ENCODE measurements at regions not wholly inside any gene's neighbourhood (a gene's known extent, or its start where the extent isn't known, plus 50 kb on each side); places are given as distances from the start of the nearest gene placed in this dataset.
A peak's percentile ranks its signal among the peaks of the same experiment; 100 is the strongest.
"Not testable (repeated sequence)": the region's sequence is repeated elsewhere in the genome, so short reads cannot be mapped to it uniquely, and the experiment has no call there.

- DNase-seq = no peak
These were observed 267.0 kb upstream of the HS6ST1 start for GRCh38 chr2:128585706-128586105.

DNA sequence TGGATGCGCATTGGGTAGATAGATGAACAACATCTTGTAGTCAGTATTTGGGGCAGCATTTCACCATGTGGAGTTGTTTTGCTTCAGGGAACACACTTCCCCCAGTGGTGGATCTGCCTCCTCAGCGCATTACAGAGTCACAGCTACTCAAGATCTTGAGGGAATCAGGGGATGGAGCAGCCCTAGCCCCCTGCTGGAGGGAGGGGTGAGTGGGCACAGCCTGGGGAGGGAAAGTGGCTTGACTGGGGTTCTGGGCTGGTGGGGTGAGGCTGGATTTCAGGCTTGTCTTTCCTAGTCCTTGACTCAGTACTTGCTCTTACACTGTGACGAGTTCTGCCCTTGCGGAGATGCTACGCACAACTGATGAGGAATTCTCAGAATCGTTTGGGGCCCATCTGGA lies 271.0 kb upstream of the HS6ST1 start:
- DNase-seq = no peak

GRCh38 chr2:128590309-128591021 lies 271.8 kb upstream of the HS6ST1 start:
- DNase-seq = no peak

- DNase-seq = no peak
These were observed 272.6 kb upstream of the HS6ST1 start for GRCh38 chr2:128591022-128591860.

DNA sequence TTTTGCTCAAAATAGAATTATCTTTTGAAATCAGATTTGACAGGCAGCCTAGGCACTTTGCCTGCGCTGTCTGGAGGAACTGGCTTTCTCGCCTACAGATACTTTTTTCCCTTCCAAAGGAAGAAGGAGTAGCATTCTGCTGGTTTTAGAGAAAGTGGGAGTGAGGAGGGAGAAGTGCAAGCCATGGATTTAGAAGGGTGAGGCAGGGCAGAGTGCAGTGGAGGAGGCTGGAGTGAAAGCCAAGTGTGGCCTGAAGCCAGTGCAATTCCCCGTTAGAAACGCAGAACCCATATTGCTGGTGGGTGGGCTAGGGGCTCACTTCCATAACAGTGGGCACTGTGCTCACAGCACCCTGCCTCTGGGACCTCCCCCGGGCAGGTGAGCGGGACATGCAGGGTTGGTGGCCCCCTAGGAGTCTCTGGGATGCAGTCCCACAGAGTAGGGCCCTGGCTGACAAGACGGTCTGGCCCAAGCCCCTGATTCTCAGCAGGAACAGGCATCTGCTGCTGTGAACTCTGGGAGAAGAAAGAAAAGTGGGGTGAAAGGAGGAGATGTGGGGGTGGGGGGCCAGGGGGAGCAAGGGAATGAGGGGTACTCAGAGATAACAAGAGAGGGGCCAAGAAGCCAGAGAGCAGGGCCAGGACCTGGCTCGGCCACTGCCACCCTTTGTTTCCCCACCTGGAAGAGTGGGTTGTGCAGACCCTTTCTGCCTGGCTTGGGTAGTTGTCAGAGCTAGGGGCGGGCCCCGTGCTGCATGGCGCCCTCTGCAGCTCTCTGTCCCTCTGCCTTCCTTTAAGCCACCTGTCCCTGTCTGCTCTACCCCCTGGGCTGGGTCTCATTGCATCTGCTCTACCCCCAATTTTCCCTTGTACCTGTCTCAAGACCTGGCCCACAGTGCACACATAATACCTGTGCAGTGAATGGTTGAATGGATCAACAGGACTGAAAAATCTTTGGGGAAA lies 273.5 kb upstream of the HS6ST1 start:
- no peak for DNase-seq

DNA sequence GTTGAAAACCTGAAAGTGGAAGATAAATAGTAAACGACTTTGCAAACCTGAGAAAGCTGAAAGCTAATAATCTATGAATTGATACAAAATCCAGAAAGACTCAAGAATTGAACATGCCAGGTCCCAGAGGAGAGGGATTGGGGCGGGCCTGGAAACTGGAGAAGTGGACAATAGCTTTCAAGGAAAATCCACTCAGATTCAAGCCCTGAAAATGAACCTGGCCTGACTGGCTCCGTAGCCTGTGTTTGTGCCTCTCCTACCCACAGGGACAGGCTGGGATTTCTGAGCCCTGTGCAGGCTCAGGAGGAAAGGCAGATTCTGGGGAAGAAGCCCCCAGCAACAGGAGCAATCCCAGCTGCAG lies 274.8 kb upstream of the HS6ST1 start:
- DNase-seq = no peak

GRCh38 chr2:128593879-128594650 lies 275.4 kb upstream of the HS6ST1 start:
- no peak for DNase-seq

DNA sequence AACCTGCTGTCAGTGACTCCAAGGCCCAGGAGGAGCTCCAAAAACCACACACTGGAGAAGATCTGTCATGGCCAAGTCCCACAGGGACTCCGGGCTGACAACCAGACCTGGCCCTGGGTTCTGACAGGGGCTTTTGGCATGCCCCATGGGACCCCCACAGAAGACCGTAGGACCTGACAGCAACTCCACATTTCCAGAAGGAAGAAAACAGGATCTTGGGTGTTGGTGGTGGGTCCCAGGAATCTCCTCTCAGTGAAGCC lies 275.9 kb upstream of the HS6ST1 start:
- no peak for DNase-seq

GRCh38 chr2:128594953-128595677 lies 276.4 kb upstream of the HS6ST1 start:
- peak; percentile 73 for DNase-seq

DNA sequence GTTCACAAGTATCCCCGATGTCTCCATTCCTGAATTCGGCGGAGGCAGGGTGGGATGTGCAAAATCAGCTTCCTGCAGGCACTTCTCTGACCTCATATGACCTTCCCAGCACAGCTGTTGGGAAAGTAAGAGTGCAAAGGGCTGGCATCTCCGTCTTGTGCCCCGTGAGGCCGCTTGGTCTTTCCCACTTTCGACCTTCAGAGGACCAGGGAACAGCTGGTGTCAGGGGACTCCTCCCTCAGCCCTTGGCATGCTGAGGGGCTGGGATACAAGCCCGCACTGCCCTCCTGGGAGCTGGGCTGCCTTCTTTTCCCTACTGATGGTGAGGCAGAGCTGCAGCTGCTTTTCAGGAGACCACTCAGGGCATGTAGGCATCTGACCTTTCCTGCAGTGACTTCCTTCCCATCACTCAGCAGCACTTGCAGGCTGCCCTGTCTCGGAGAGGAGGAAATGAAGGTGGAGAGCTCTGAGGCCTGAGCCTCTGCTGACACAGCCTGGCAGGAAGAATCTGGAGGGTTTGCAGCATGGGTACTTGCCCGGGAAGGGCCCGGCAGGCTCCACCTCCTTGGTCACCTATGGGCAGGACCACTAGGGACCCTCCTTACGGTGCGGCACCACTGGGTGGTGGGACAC lies 277.2 kb upstream of the HS6ST1 start:
- no peak for DNase-seq

DNA sequence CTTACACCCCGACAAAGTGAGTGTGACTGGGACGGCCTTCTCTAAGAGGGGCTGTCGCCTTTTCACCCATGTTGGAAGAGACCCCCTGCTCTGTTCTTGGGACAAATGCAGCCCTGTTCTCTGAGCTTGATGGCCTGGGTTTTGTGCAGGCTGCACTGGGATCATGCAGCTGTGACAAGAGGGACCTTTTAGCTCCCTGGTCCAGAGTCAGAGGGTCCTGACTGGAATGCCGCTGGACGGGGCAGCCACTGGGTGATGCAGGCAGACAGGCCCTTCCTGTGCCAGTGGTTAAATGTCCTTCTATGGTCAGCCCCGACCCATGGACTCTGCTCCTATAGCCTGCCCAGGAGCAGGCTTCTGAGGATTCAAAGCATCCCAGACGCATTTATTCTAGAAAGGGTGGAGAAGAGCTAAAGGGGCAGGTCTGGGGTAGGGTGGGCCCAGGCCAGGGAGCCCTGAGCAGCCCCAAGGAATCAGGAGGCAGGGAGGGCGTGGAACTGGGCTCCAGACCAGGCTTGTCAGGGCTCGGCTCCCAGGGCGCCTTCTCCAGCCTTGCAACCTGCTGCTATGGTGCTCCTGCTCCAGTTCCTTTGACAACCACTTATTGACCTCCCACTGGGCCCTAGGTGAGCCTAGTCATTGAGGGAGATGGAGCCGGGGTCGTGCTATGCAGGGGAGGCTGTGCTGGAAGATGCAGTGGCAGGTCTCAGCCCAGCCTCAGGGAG lies 277.9 kb upstream of the HS6ST1 start:
- DNase-seq = no peak

GRCh38 chr2:128597121-128597762 lies 278.6 kb upstream of the HS6ST1 start:
- no peak for DNase-seq

DNA sequence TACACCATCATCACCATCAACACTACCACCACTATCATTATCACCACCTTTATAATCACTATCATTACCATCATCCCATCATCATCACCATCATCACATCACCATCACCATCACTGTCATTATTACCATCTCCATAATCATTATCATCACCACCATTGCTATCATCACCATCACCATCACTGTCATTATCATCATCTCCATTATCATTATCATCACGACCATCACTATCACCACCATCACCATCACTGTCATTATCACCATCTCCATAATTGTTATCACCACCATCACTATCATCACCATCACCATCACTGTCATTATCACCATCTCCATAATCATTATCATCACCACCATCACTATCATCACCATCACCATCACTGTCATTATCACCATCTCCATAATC lies 279.6 kb upstream of the HS6ST1 start:
- not testable (repeated sequence) for DNase-seq

DNA sequence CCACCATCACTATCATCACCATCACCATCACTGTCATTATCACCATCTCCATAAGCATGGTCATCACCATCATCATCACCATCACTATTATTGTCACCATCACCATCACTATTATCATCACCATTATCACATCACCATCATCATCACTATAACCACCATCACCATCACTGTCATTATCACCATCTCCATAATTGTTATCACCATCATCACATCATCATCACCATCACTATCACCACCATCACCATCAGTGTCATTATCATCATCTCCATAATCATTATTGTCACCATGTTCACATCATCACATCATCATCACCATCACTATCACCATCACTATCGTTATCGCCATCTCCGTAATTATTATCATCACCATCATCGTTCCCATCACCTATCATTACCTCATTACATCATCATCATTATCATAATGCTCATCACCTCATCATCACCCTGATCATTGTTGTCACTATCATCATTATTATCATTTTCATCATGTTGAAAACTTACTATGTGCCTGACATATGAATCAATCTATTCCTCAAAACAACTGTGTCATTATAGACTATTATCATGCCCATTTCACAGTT lies 280.3 kb upstream of the HS6ST1 start:
- no peak for DNase-seq

- no peak for DNase-seq
These were observed 281.0 kb upstream of the HS6ST1 start for GRCh38 chr2:128599700-128600099.

GRCh38 chr2:128600581-128601297 lies 282.1 kb upstream of the HS6ST1 start:
- no peak for DNase-seq

DNA sequence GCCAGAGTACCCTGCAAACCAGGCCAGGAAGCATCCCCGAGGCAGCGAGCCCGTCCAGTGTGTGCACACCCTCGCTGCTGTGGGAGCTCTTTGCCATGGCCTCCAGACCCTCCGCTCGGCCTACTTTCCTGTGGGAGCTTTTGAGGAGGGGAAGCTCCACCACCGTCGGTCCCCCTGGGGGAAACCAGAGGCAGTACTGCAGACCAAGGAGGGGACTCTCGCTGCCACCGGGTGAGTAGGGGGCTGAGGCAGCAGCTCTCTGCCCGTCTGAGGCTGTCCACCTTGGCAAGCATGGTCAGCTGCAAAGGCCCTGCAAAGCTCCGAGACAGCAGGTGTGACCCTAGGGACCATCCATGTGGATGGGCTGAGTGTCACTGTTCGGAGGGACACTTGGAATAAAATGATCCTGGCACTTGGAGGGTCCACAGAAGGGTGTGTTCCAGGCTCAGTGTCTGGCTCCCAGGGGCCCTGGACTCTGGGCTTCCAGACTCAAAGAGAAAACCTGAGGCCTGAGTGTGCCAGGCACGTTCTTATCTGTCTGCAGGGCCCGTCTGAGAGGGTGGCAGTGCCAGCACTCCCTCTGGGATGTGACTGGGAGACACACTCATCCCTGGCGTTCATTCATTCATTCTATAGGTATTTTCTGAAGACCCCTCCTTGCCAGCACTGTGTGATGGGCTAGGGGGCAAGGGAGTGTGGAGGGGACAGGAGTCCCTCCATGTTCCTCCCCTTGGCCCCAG lies 282.8 kb upstream of the HS6ST1 start:
- DNase-seq = no peak

- DNase-seq = no peak
These were observed 283.5 kb upstream of the HS6ST1 start for GRCh38 chr2:128602038-128602698.

All from NCI-H69 (cell line).